ENCODE measurements at regions not wholly inside any gene's neighbourhood (a gene's known extent, or its start where the extent isn't known, plus 50 kb on each side); places are given as distances from the start of the nearest gene placed in this dataset.
A peak's percentile ranks its signal among the peaks of the same experiment; 100 is the strongest.

DNA sequence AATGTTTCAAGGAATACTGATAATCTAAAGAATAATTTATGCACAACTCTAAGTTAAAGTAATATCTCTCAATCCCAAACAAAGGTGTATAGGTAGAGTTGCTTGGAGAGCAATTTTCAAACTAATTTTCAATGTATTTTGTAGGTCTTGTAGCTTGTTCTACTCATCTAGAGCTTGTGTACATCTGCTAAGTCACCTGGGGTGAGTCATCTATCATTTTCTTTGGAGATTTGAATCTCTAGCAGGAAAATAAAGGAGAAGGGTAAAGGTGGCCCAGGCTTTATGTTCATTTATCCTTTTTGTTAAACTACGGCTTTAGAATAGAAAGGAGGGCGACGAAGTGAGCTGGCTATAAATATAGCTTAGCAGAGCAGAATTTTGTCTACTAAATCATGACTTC, 76.8 kb upstream of the THUMPD2 start:
- Histone ChIP-seq H3K36me3 (ENCODE audit: low read depth) (no peaks in the 10 kb centered on the region), H3K27me3 (ENCODE audit: insufficient read depth, poor library complexity, severe bottlenecking) (no peaks in the 10 kb centered on the region), H3K27ac (ENCODE audit: poor library complexity, severe bottlenecking) (no peak overlapping the region), H3K4me1 (ENCODE audit: insufficient read depth, poor library complexity, severe bottlenecking) (peaks cover 3% of the 10 kb centered on the region), H3K9me3 (ENCODE audit: severe bottlenecking) (no peaks in the 10 kb centered on the region), H3K4me3 (ENCODE audit: severe bottlenecking) (no peak overlapping the region)
- ATAC-seq (ENCODE audit: low read depth) (peak; percentile 21; the same call in 1 of the 3 replicates), DNase-seq (ENCODE audit: low spot score) (no peak)
- TF ChIP-seq, protein P1, sequence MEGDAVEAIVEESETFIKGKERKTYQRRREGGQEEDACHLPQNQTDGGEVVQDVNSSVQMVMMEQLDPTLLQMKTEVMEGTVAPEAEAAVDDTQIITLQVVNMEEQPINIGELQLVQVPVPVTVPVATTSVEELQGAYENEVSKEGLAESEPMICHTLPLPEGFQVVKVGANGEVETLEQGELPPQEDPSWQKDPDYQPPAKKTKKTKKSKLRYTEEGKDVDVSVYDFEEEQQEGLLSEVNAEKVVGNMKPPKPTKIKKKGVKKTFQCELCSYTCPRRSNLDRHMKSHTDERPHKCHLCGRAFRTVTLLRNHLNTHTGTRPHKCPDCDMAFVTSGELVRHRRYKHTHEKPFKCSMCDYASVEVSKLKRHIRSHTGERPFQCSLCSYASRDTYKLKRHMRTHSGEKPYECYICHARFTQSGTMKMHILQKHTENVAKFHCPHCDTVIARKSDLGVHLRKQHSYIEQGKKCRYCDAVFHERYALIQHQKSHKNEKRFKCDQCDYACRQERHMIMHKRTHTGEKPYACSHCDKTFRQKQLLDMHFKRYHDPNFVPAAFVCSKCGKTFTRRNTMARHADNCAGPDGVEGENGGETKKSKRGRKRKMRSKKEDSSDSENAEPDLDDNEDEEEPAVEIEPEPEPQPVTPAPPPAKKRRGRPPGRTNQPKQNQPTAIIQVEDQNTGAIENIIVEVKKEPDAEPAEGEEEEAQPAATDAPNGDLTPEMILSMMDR (IDR thresholded peaks at IDR 0.05; ENCODE audit: poor library complexity, severe bottlenecking) = no peak

DNA sequence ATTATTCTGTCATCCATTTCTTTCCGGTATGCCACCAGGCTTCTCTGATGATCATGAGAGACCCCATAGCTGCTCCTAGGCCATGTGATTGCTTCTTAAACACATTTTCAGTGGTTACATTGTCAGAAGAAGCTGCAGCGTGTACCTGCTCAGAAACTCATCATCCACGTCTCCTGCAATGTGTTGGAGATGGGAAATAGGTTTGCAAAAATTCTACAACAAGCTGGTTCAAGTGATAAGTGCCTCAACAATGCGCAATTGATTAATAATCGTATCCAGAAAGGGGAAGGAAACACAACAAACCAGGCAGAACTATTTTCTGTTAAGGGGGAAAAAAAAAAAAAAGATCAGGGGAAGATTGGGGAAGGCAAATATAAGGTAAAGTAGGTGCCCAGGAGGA, 75.7 kb upstream of the THUMPD2 start:
- H3K9me3 ChIP-seq (ENCODE audit: severe bottlenecking) = no peaks in the 10 kb centered on the region
- H3K27ac ChIP-seq (ENCODE audit: poor library complexity, severe bottlenecking) = no peak overlapping the region
- H3K36me3 ChIP-seq (ENCODE audit: low read depth) = no peaks in the 10 kb centered on the region
- DNase-seq (ENCODE audit: low spot score) (no peak), ATAC-seq (ENCODE audit: low read depth) (no peak)
- TF ChIP-seq, protein P1 (IDR thresholded peaks at IDR 0.05; ENCODE audit: poor library complexity, severe bottlenecking) = no peak
- H3K4me3 ChIP-seq (ENCODE audit: severe bottlenecking) = no peak overlapping the region
- H3K4me1 ChIP-seq (ENCODE audit: insufficient read depth, poor library complexity, severe bottlenecking) = peaks cover 3% of the 10 kb centered on the region
- no peaks in the 10 kb centered on the region for H3K27me3 ChIP-seq (ENCODE audit: insufficient read depth, poor library complexity, severe bottlenecking)

DNA sequence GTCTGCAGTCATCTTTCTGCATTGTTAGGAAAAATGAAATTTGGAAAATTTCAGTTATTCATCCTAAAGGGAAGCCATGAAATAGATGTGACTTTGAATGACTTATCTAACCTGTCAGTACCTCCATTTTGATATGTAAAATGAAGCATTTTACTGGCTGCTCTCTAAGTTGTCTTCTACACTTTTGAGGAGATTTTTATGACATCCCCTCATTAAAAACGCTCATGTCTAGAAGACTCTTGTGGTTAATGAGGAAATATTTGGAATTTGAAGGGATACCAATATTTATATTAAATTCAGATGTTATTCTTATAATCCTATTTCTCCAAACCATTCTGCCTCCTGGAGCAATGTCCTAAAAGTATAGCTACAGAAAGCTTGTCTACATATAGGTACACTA, 73.8 kb upstream of the THUMPD2 start:
- no peak overlapping the region for H3K27ac ChIP-seq (ENCODE audit: poor library complexity, severe bottlenecking)
- TF ChIP-seq, protein P1 (IDR thresholded peaks at IDR 0.05; ENCODE audit: poor library complexity, severe bottlenecking) = no peak

DNA sequence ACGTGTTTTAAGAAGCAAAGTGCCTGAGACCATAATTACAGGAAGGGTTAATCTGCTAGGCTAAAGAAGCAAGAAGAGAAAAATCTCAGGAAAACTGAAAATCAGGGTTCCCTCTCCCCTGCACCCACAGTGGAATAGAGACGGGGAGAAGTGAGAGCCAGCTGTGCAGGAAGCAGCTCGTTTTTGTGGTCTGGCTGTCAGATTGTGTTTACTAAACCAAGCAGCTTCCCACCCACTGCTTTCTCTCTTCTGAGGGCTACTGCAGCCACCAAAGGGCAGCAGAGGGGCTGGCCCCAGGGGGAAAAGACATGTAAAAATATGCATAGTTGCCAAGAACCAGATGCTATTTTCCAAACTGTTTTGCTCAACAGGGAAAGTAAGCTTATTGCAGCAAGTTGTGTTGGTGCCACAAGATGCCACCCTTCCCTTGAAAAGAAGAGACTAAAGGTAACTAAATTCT, 72.6 kb upstream of the THUMPD2 start:
- H3K27me3 ChIP-seq (ENCODE audit: insufficient read depth, poor library complexity, severe bottlenecking) = no peaks in the 10 kb centered on the region
- no peaks in the 10 kb centered on the region for H3K36me3 ChIP-seq (ENCODE audit: low read depth)
- ATAC-seq (ENCODE audit: low read depth) = no peak; the same call in 2 of the 3 replicates
- DNase-seq (ENCODE audit: low spot score) = no peak
- peaks cover 3% of the 10 kb centered on the region for H3K4me1 ChIP-seq (ENCODE audit: insufficient read depth, poor library complexity, severe bottlenecking)
- TF ChIP-seq, protein P1 (IDR thresholded peaks at IDR 0.05; ENCODE audit: poor library complexity, severe bottlenecking) = no peak
- no peak overlapping the region for H3K27ac ChIP-seq (ENCODE audit: poor library complexity, severe bottlenecking)
- H3K4me3 ChIP-seq (ENCODE audit: severe bottlenecking) = no peak overlapping the region
- no peaks in the 10 kb centered on the region for H3K9me3 ChIP-seq (ENCODE audit: severe bottlenecking)

More for the DNA sequence above, 73.8 kb upstream of the THUMPD2 start:
- Histone ChIP-seq H3K27me3 (ENCODE audit: insufficient read depth, poor library complexity, severe bottlenecking) (no peaks in the 10 kb centered on the region), H3K4me1 (ENCODE audit: insufficient read depth, poor library complexity, severe bottlenecking) (peaks cover 3% of the 10 kb centered on the region), H3K9me3 (ENCODE audit: severe bottlenecking) (no peaks in the 10 kb centered on the region), H3K36me3 (ENCODE audit: low read depth) (no peaks in the 10 kb centered on the region), H3K4me3 (ENCODE audit: severe bottlenecking) (no peak overlapping the region)
- DNase-seq (ENCODE audit: low spot score) (no peak), ATAC-seq (ENCODE audit: low read depth) (no peak)

DNA sequence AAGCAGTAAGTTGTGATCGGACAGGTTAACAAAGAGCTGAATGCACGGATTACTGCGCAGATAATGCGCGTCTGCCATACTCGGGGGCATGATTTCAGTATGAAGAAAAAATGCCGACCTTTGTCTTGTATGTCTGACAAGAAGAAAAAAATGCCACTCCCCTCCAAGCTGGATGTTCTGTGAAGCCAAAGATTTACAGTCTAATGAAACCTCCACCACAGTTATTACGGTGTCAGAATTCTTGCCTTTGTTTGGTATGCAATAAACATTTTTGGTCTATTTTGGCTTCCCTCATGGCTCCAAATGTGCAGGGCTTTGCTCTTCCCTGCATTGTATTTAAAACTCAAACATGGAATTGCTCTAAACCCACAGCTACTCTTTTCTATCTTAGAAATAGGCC, 72.2 kb upstream of the THUMPD2 start:
- no peak for ATAC-seq (ENCODE audit: low read depth)
- Histone ChIP-seq H3K27me3 (ENCODE audit: insufficient read depth, poor library complexity, severe bottlenecking) (no peaks in the 10 kb centered on the region), H3K27ac (ENCODE audit: poor library complexity, severe bottlenecking) (no peak overlapping the region), H3K4me1 (ENCODE audit: insufficient read depth, poor library complexity, severe bottlenecking) (peaks cover 5% of the 10 kb centered on the region), H3K9me3 (ENCODE audit: severe bottlenecking) (no peaks in the 10 kb centered on the region), H3K4me3 (ENCODE audit: severe bottlenecking) (no peak overlapping the region), H3K36me3 (ENCODE audit: low read depth) (no peaks in the 10 kb centered on the region)
- TF ChIP-seq, protein P1 (IDR thresholded peaks at IDR 0.05; ENCODE audit: poor library complexity, severe bottlenecking) = no peak
- no peak for DNase-seq (ENCODE audit: low spot score)
